ENCODE measurements at regions not wholly inside any gene's neighbourhood (a gene's known extent, or its start where the extent isn't known, plus 50 kb on each side); places are given as distances from the start of the nearest gene placed in this dataset.
"Not testable (repeated sequence)": the region's sequence is repeated elsewhere in the genome, so short reads cannot be mapped to it uniquely, and the experiment has no call there.

DNA sequence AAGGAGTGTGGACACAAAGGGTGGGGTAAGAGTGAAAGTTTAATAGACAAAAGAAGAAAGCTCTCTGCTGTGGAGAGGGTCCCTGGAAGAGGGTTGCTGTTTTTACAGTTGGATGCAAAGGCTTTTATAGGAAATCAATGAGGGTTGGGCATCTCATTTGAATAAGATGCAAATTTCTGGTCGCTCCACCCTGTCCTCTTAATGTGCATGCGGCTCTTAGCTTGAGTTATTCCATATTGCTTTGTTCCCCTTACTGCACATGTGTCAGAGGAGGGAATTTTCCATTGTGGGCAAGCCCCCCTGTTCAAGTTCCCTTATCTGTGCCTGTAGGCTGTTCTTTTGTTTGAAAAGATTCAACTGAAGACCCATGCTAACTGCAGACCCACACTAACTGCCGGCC, 326.5 kb downstream of the BCL11A start:
- no peak for DNase-seq

DNA sequence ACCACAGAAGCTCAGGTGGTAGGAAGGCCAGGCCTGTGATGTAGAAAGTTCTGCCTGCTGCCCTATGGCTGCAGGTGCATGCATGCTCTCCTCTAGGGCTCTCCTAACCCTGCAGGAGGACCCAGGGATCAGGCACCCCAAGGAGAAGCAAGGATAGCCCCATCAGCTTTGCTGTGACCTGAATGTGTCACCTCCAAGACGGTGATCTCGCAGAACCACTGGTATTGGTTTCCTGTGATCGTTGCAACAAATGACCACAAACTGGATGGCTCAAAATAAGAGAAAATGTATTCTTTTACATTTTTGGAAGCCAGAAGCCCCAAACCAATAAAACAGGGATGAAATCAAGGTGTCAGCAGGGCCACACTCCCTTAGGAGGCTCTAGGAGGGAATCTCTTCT, 327.3 kb downstream of the BCL11A start:
- DNase-seq: no peak

DNA sequence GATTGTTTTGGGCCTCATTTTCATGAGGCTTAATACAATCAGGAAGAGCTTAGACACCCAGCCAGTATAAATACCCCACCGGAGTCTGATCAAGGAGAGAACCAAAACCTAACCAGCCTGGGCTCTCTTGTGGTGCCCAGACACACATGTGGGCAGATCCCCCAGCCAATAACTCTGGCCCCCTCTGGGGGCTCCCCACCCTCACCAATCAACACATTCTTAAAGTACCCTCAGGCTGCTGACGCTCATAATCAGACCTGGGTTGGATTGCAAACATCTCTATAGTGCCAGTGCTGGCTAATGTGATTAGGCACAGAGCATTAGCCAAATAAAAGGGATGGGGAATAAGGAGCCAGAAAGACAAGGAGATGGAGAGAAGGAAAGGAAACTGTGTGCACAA, 329.6 kb downstream of the BCL11A start:
- no peak for DNase-seq

DNA sequence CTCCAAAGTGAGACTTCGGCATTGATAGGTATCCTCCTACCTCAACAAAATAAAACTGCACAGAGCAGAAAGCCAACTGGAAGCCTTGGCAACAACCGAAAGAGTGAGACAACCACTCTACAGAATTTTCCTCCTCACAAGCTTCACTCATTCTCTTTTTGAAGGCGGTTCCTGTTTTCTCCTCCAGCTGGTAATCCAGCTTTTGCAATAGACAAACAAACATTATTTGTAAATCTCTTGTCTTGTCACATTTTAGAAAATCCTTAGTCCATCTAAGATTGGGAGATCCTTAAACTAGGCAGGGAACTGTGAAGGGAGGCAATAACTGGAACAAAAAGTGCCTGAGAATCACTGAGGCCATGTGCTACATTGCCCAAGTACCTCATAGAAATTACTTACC, 332.4 kb downstream of the BCL11A start:
- no peak for DNase-seq

DNA sequence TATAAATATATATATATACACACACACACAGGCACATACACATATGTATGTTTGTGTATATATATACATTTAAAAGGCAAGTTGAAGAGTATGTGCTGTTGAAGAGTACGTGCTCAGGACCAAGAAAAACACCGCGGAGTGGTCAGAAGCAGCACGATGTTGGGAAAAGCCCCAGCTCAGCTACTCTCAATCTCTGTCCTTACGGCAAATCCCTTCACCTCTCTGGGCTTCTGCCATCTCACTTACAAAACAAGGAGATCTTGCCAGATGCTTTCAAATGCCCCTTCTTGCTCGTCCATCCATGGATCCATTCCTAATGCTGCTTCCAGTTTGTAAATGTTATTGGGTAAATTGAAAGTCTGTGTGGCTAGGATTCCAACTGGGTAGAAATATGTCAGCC, 333.9 kb downstream of the BCL11A start:
- no peak for DNase-seq

DNA sequence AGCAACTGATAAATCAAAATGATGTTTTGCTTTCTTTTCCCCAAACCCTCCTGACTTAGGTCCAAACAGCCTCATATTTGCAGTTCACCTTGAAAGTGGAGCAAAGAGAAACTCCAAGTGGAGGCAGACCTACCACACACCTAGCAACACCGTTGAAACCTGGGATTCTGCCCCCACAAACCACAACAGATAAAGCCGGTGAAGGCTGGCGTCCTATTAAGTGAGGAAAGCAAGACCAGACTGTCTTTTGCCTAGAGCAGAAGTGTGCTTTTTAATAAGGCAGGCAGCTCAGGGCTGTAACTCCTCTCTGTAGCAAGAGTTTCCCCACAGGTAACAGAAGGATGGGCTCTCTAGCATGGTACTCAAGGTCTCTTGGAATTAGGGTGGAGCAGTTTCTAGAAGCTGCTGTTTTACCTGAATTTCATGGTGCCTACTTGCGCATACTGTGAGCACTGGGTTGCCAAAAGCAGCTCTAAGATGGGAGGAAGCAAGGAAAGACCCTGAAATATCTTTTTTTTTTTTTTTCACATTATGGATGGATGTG, 336.9 kb downstream of the BCL11A start:
- no peak for DNase-seq

DNA sequence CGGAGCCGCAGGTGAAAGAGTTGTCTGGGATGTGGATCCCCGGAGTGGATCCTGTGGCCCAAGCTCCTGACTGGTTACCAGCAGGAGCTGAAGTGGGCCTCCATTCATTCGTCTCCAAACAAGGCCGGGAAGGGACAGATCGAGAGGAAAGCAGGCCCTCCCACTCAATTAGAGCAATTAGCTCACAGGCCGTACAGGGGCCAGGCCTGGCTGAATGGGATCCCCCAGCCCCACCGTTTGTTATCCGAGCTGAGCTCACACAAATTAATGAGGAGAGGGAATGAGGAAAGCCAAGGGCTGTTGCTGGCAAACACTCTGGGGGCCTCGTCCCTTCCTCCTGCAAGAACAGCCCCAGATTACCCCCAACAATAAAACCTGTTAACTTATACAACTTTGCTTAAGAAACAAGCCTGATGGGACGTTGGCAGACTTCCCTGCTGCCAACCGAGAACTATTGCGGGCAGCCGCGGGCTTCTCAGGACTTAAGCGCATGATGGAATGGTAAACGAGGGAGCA, 338.0 kb downstream of the BCL11A start:
- DNase-seq: no peak

DNA sequence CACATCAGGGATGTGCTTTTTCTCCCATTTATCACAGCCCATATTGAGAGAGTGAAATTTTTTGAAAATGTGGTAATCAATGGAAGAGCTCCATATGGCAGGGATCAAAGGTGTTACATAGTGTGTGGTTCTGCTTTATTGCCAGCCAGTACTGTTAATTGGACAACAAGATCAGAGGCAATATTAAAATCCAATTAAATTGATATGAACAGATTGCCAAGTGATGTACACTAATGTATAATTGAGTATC, 338.9 kb downstream of the BCL11A start:
- no peak for DNase-seq

DNA sequence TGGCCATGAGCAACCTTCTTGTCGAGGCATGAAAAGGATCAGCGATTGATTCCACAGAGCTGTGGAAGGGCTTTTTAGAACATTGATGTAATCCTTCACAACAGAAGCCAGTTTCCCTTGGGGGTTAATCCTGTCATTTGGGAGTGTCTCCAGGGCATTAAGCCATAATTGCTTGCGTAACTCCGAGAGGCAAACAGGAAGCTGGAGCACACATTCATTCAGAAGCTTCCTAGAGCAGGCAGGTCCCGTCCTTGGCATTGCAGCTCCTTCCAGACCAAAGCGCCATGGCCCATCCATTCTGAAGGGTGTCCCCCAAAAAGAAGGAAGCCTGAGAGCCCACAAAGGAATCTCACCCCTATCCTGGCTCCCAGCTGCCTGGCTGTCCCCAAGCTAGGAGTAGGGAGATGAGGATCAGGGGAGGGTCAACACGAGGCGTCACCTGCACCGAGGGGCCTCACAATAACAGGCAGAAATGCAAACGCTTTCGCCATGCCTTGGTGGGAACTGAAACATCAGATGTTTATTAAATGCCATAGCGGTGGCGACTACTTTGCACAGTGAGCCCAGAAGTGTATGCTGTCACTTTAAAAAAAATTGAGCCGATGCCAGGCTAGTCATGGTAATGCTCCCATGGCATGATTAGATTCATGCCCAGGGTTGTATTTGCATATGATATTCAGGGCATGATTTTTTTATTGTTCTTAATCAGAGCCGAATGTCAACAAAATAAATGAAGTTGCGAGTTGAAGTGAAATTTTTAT, 339.4 kb downstream of the BCL11A start:
- no peak for DNase-seq

DNA sequence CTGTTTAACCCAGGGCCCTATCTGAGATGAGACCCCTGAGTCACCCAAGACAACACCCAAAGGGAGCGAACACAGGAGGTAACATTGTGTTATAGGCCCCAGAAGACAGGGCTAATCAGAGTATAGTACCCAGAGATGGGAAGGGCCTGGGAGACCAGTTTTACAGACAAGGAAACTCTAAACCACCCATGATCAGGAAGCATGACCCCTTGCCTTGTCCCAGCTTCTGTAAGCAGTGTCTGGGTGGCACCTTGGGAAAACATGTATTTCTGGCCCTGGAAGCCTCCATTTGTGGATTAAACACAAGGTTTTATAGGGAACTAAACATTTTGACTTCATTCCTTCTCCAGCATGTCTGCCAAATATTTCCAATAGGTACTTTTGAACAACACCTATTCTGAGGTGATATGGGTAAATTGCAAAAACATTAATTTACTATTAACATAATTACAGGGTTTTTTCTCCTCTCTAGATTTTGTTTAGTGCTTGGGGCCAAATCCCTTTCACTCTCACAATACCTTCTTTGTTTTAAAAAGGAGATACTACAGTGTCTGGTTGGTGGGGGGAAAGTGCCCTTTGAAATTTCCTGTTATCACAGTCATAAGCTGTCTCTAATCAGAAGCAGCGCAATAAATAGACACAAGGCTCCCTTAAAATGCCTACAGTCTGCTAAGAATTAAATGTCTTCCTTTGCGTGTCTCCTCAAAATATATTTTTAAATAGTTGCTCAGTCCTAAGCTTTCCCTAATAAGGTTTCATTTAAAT, 341.1 kb downstream of the BCL11A start:
- no peak for DNase-seq

DNA sequence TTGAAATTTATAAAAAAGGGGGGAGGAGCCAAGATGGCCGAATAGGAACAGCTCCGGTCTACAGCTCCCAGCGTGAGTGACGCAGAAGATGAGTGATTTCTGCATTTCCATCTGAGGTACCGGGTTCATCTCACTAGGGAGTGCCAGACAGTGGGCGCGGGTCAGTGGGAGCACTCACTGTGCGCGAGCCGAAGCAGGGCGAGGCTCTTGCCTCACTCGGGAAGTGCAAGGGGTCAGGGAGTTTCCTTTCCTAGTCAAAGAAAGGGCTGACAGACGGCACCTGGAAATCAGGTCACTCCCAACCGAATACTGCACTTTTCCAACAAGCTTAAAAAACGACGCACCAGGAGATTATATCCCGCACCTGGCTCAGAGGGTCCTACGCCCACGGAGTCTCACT, 364.4 kb downstream of the BCL11A start:
- not testable (repeated sequence) for DNase-seq

DNA sequence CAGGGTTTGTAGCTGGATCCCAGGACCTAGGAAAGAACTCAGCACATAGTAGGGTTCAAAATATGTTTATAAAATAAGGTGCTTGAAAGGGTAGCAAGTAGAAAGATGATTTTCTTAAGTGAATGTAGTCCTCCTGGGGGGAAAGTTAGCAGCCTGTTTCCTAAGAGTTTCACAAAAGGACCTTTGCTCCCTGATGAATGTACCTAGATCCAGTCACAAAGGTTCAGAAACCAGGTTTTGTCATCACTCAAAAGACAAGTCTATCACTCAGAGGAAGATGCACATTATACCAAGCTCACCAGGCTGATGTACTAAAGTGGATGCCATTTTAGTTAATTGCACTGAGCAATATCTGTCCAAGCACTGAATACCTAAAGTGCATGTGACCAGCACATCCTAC, 378.2 kb downstream of the BCL11A start:
- DNase-seq: no peak

DNA sequence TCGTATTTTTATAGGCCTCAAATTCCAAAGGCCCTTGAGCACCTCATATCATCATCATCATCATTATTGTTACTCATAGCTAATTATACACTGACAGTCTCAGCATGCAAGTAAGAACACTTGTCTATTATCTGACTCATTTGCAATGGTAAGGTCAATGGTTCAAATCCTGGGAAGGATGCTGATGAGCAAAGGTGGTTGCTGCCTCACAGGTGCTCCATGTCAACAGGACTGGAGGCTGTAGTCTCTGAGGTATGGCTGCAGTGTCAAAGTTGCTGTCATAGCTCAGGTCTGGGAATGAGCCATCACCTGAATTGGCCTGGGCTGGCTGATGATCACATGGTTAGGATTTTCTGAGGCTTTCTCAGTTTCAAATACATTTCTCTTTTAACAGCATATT, 379.3 kb downstream of the BCL11A start:
- DNase-seq: no peak

DNA sequence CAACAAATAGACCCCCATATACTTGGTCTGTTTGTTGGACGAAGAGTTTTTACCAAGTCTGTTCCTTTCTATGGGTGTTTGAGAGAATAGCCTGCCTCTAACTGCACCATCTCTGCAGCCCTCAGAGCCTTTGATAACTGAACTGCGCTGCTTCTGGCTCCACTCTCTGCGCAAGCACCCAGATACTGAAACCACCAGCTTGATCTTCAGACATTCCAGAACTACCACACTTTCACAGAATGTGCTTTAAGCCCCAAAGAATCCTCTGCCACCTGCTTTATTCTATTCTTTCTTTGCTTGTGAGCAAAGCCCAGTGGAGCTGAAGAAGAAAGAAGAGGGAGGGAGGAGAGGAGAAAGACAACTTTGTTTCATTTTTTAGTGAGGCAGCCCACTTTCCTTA, 380.7 kb downstream of the BCL11A start:
- DNase-seq: no peak

DNA sequence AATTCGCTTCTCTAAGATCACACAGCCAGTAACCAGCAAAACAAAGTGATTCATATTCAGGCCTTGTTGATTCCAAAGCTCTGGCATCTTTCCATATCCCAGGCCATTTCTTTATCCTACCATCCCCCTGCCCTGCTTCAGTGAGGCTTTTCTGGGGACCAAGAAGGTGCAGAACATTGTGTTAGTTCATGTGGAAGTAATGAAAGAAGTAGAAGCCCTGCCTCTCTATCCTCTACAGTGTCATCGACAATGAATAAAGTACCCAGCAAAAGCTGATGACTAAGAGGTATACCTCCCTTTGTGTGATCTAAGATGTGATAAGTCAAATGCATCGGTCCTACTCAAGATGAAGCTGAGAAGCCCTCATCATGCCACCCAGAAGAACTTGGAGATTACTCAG, 383.2 kb downstream of the BCL11A start:
- no peak for DNase-seq

DNA sequence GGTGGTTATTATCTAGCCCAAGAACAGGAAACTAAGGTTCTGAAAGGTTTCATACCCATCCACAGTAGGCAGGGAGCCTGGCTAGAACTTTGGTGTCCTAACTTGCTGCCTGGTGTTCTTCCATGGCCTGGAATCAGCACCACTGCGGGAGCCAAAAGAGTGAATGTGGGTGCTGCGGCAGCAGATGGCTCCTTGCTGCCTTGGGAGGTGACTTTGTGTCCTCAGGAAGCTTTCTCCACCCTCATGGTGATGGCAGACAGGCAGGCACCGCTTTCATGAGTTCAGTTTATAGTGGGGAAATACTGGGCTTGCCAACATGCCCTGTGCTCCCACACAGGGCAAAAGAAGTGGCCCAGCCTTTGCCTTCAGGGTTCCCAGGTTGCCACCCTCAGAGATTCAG, 385.2 kb downstream of the BCL11A start:
- no peak for DNase-seq

DNA sequence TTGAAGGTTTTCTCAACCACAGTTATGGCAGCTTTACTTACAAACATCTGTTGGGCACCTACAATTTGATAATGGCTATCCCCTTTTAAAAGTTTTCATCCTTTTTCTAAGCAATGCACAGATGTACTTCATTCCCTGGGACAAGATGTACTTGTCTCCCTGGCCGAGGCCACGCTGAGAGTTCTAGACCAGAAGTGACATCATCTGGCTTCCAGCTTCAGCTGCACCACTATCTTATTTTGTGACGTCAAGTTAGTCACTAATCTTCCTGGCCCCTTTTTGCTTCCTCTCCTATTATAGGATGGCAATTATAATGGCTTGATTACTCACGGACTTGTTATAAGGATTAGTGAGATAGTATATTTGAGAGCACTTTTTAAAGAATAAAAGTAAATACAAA, 386.4 kb downstream of the BCL11A start:
- no peak for DNase-seq

DNA sequence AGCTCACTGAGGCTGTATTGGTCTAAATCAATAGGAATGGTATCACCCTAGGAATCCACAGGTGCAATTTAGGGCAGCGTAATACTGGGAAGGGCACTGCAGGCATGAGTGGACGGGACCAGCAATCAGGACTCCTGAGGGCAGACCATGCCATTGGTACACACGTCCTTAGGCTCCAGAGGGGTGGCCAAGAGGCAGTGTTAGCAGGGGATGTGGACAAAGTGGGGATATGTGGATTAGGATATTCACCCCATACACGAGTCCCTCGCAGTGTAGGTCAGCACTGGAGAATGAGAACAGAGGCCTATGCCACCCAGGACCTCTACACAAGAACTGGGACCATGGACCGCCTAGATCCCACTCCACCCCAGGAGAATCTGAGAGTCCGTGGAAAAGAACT, 389.8 kb downstream of the BCL11A start:
- DNase-seq: no peak

DNA sequence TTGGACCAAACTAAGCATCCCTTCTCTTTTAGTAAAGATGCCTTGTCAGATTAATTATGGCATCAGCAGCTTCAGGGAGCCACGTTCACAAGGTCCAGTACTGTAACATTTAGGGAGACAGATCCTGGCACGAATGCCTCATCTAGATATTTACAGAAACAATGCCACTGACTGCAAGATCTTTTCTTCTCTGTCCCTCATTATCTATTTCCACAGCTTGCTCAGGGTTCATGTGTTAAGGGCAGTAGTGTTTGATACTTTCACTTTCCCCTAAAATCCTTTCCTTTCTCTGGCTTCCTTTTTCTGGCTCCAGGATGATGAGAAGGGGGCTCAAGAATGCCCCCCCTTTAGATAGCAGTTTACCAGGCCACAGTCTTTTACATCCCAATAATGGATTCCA, 393.9 kb downstream of the BCL11A start:
- DNase-seq: no peak

DNA sequence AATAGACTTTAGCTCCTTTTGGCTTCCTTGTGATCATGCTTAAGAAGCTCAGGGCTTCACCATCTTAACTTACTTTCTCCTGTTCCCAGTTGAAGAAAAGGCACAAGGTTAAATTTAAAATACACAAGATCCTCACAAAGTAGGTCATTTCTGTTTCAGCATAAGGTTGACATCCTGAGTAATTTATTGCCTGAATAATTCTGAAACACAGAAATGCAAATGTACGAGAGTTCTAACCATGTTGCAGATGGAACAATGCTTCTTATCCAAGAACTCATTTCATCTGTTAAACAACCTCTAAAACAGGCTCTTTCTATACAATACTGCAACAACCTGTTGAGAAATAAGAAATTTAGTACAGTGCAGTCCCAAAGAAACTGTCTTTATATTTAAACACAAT, 395.2 kb downstream of the BCL11A start:
- DNase-seq: no peak

DNA sequence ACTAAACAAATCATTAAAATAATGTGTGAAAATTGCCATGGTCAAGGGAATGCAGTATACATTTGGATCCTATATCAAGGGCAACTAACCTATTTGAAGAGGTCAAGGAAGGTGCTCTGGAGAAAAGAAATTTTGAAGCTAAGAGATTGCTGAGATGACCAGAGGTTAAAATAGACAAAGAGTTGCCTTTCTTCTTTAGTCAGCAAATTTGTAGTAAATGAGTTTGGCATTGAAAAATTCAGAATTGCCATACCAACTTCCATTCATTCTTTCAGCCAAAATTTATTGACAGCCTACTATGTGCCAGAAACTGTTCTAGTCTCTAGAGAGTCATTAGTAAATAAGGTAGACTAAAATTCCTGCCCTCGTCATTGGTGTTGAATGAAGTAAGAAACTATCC, 396.2 kb downstream of the BCL11A start:
- DNase-seq: no peak

DNA sequence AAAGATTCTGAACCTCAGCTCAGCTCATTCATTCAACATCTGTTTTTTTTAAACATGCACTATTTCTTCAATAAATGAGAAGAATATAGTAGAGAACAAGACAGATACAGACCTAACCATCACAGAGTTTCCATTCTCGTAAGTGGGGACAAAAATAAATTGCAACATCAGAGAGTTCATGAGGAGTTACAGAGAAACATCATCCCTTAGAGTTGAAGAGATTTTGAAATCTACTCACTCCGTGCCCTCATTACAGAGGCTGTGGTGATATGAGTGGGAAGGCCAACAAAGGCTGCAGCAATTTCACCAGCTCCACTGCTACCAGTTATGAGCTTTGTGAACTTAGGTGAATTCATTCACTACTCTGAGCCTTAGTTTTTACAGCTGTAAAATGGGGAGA, 399.3 kb downstream of the BCL11A start:
- no peak for DNase-seq

DNA sequence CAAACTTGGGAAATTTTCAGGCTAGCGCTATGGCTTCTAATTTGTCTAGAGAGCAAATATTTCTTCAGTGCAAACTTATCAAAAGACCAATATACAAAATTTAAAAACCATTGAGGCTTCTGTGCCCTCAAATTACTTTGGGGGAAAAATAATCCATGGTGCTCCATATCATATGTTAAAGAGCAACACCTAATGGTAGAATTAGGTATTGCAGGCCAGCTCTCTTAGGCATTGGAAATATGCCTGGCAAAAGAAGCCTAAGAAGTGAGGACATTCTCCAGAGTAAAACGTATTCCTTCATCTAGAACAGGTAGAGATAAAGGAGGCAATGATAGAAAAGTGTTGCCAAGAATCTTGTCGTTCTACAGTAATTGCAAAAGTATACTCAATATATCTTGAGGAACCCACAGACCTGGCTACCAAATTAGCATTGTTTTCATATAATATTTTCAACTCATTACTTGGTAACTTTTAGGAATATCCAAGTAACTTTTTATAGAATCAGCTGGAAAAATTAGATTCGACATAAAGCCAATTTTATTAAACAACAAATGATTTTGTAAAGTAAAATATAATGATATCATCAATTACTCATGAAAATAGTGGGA, 401.1 kb downstream of the BCL11A start:
- no peak for DNase-seq

DNA sequence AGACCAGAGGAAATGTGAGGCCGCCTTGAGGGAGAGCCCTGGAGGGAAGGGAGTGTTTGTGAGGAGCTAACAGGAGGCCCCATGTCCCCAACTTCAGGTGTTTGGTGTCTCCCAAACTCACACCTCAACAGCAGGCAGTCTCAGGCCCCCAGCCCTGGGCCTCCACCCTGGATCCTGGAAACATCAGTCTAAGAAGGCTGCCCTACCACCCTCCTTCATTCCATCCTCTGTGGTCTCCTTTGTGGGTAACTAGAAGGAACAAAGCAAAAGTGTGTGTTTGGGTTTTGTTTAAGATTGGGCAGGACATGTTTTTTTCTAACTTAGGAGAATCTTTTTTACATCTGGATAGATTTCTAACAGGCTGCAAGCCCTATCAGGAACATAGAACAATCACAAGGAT, 404.3 kb downstream of the BCL11A start:
- DNase-seq: no peak
